Natural killer cell (primary cell): ENCODE measurements at regions not wholly inside any gene's neighbourhood (a gene's known extent, or its start where the extent isn't known, plus 50 kb on each side); places are given as distances from the start of the nearest gene placed in this dataset.

ENCODE experiments used
- ATAC-seq, 3 donors: fragments of 150-1000 bp in 2 of 3; fragments of 200-7000 bp in 1 of 3; cut with Tn5 transposase; 1 replicate in 1 of 3; 2 replicates in 2 of 3; pipeline ENCODE4 v1.10.0; 2021; ENCODE audit warnings: mild to moderate bottlenecking in 2 of 3, moderate library complexity in 2 of 3
- DNase-seq, 2 donors: peaks; one replicate each; pipeline versions ENCODE4 v3.0.0 to v3.0.0-alpha.2; 2013 to 2021; ENCODE audit warnings: mixed read lengths in 1 of 2
- H3K27ac ChIP-seq: one replicate; pipeline ENCODE4 v1.5.1; 2013; ENCODE audit warnings: mild to moderate bottlenecking, low read length
- H3K27me3 ChIP-seq: one replicate; pipeline ENCODE4 v1.6.1; 2013; ENCODE audit warnings: low read length; ENCODE audit not compliant: control insufficient read depth, insufficient read depth
- H3K36me3 ChIP-seq: one replicate; pipeline ENCODE4 v1.6.1; 2013; ENCODE audit warnings: low read length; ENCODE audit not compliant: control insufficient read depth, insufficient read depth
- H3K4me1 ChIP-seq: one replicate; pipeline ENCODE4 v1.6.1; 2013; ENCODE audit warnings: low read length; ENCODE audit not compliant: control insufficient read depth, insufficient read depth
- H3K4me3 ChIP-seq: one replicate; pipeline ENCODE4 v1.5.1; 2013; ENCODE audit warnings: low read length
- H3K9me3 ChIP-seq: one replicate; pipeline ENCODE4 v1.6.1; 2013; ENCODE audit warnings: low read length; ENCODE audit not compliant: control insufficient read depth, insufficient read depth
- H3K27ac Mint-ChIP-seq, 2 donors: one replicate each; pipeline ENCODE4 v1.8.0; 2022; ENCODE audit warnings: mild to moderate bottlenecking in 2 of 2, mixed read lengths in 2 of 2, moderate library complexity in 1 of 2
- H3K27me3 Mint-ChIP-seq, 2 donors: one replicate each; pipeline ENCODE4 v1.8.0; 2022; ENCODE audit warnings: low read depth in 2 of 2, mixed read lengths in 2 of 2
- H3K36me3 Mint-ChIP-seq: one replicate; pipeline ENCODE4 v1.8.0; 2022; ENCODE audit warnings: mixed read lengths
- H3K4me1 Mint-ChIP-seq, 2 donors: one replicate each; pipeline ENCODE4 v1.8.0; 2022; ENCODE audit warnings: mixed read lengths in 2 of 2
- H3K4me3 Mint-ChIP-seq: one replicate; pipeline ENCODE4 v1.8.0; 2022; ENCODE audit warnings: mild to moderate bottlenecking, moderate library complexity, mixed read lengths
- H3K9me3 Mint-ChIP-seq, 2 donors: one replicate each; pipeline ENCODE4 v1.8.0; 2022; ENCODE audit warnings: mixed read lengths in 2 of 2
- WGBS: methylation state at CpG from one replicate; pipeline ENCODE4 v1.1.7; 2013; ENCODE audit warnings: missing lambda C conversion rate; ENCODE audit not compliant: insufficient coverage; 5-methylcytosine and 5-hydroxymethylcytosine counted together
- intact Hi-C: fragments of 100-400 bp; cut with micrococcal nuclease; formaldehyde crosslinking; loops from one replicate; pipeline ENCODE4 v1.14.2; 2022
- TF ChIP-seq, protein P1 (sequence below): fragments of 200-600 bp; IDR thresholded peaks from one replicate; pipeline ENCODE4 v1.8.0; 2022; ENCODE audit warnings: antibody characterized with exemption

DNA sequence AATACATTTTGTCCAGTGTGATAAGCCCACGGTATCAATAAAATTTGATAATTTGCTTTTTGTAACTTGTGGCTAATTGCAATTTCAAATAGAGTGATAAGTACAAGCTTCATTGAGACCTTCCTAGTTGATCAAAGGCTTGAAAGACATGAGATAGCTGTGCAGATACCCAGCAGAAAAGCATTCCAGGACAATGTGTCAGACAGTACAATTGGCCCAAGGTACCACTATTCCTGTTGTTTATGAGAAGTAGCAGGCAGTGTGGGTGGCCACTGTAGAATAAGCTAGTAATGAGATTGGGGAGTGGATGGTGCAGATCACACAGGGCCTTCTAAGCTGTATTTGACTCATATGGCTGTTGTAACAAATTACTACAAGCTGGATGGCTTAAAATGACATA, 182.2 kb downstream of the AMY1C start:
- DNase-seq (no peak), ATAC-seq (no peak)
- Mint-ChIP-seq H3K9me3 (peaks cover 4 to 11% of the 10 kb centered on the region in 2 donors), H3K27ac (no peak overlapping the region), H3K36me3 (no peaks in the 10 kb centered on the region), H3K4me3 (no peak overlapping the region), H3K27me3 (no peaks in the 10 kb centered on the region), H3K4me1 (no peaks in the 10 kb centered on the region)
- WGBS, result 89% methylated on average over 1 of the region's 1 CpG
- H3K27ac ChIP-seq, result no peak overlapping the region
- intact Hi-C loops, result no loop called here
- no peaks in the 10 kb centered on the region for H3K36me3 ChIP-seq
- H3K9me3 ChIP-seq, result no peaks in the 10 kb centered on the region
- H3K4me3 ChIP-seq, result no peak overlapping the region
- H3K4me1 ChIP-seq, result no peaks in the 10 kb centered on the region
- no peaks in the 10 kb centered on the region for H3K27me3 ChIP-seq
- TF ChIP-seq, protein P1, sequence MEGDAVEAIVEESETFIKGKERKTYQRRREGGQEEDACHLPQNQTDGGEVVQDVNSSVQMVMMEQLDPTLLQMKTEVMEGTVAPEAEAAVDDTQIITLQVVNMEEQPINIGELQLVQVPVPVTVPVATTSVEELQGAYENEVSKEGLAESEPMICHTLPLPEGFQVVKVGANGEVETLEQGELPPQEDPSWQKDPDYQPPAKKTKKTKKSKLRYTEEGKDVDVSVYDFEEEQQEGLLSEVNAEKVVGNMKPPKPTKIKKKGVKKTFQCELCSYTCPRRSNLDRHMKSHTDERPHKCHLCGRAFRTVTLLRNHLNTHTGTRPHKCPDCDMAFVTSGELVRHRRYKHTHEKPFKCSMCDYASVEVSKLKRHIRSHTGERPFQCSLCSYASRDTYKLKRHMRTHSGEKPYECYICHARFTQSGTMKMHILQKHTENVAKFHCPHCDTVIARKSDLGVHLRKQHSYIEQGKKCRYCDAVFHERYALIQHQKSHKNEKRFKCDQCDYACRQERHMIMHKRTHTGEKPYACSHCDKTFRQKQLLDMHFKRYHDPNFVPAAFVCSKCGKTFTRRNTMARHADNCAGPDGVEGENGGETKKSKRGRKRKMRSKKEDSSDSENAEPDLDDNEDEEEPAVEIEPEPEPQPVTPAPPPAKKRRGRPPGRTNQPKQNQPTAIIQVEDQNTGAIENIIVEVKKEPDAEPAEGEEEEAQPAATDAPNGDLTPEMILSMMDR, result no peak

DNA sequence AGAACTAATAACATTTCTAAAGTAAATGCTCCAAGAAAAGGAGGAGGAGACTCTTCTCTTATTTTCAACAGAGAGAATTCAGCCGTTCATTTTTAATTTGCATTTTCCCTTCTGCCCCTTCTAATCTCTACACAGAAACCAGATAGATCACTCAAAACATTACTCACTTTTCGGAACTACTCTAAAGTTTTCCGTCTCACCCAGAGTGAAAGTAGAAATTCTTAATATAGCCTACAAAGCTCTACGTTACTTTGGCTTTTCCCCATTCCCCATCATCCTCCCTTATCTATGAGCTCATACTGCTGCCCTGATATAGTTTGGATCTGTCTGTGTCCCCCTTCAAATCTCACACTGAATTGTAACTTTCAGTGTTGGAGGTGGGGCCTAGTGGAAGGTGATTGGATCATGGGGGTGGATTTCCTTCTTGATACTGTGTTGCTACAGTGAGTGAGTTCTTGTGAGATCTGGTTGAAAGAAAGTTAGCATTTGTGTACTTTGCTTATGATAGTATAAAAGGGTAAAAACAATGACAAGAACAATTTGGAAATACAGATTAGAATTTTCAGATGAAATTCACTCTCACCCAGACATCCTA, 188.2 kb downstream of the AMY1C start:
- no peak for ATAC-seq
- H3K4me1 ChIP-seq, result no peaks in the 10 kb centered on the region
- H3K9me3 ChIP-seq, result no peaks in the 10 kb centered on the region
- no peaks in the 10 kb centered on the region for H3K27me3 ChIP-seq
- no peak overlapping the region for H3K4me3 ChIP-seq
- no peak for DNase-seq
- H3K9me3 Mint-ChIP-seq, result peaks cover 8 to 10% of the 10 kb centered on the region in 2 donors
- H3K4me1 Mint-ChIP-seq, result no peaks in the 10 kb centered on the region
- H3K27ac ChIP-seq, result no peak overlapping the region
- no peaks in the 10 kb centered on the region for H3K36me3 ChIP-seq
- 85% methylated on average over 4 of the region's 4 CpGs for WGBS
- H3K27me3 Mint-ChIP-seq, result no peaks in the 10 kb centered on the region
- H3K27ac Mint-ChIP-seq, result no peak overlapping the region
- TF ChIP-seq, protein P1, result no peak
- H3K4me3 Mint-ChIP-seq, result no peak overlapping the region
- intact Hi-C loops, result no loop called here
- no peaks in the 10 kb centered on the region for H3K36me3 Mint-ChIP-seq

DNA sequence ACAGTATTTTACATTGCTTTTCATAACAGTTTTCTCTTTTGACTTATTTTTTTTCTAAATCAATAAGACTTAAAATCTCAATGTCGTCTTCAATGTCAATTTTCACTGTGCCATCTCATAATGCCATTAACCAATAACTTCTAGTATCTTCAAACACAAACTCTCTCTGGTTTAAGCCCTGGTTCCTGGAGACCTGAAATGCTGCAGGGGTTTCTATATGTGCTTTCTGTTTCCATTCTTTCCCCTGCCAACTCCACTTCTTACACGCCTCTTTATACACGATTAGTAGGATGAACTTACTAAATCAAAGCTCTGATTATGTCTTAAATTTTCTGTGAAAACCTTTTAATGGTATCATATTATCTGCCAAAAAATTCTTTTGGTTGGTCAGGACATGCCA, 191.4 kb downstream of the AMY1C start:
- Mint-ChIP-seq H3K36me3 (no peaks in the 10 kb centered on the region), H3K27ac (no peak overlapping the region), H3K4me1 (no peaks in the 10 kb centered on the region), H3K4me3 (no peak overlapping the region), H3K27me3 (no peaks in the 10 kb centered on the region), H3K9me3 (peaks cover 4 to 6% of the 10 kb centered on the region in 2 donors)
- intact Hi-C loops, result no loop called here
- ATAC-seq, result no peak
- WGBS, result 12% methylated on average over 3 of the region's 3 CpGs
- TF ChIP-seq, protein P1, result no peak
- H3K27me3 ChIP-seq, result no peaks in the 10 kb centered on the region
- H3K27ac ChIP-seq, result no peak overlapping the region
- no peaks in the 10 kb centered on the region for H3K9me3 ChIP-seq
- no peaks in the 10 kb centered on the region for H3K4me1 ChIP-seq
- H3K4me3 ChIP-seq, result no peak overlapping the region
- no peak for DNase-seq
- H3K36me3 ChIP-seq, result no peaks in the 10 kb centered on the region

DNA sequence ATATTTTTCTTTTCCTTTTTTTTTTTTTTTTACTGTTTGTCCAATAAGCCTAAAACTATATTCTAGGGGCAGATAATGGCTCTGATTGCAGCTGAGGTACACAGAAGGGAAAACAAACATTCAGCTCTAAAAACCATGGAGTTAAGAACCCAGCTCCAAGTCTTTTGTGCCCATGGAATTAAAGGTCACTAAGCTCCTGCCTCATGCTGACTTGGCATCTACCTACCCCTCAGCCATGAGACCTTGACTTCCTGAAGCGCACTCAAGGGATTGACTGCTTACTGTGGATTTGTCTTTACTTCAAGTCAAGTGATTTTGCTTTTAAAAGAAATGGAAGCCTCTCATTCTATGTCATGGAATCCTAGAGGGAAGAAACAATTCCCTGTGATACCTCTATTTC, 192.3 kb downstream of the AMY1C start:
- Histone ChIP-seq H3K27ac (no peak overlapping the region), H3K36me3 (no peaks in the 10 kb centered on the region), H3K27me3 (no peaks in the 10 kb centered on the region), H3K4me3 (no peak overlapping the region), H3K4me1 (no peaks in the 10 kb centered on the region), H3K9me3 (no peaks in the 10 kb centered on the region)
- intact Hi-C loops, result no loop called here
- no peaks in the 10 kb centered on the region for H3K36me3 Mint-ChIP-seq
- H3K27ac Mint-ChIP-seq, result no peak overlapping the region
- TF ChIP-seq, protein P1, result no peak
- DNase-seq (no peak), ATAC-seq (no peak)
- peaks cover 4 to 6% of the 10 kb centered on the region in 2 donors for H3K9me3 Mint-ChIP-seq
- H3K27me3 Mint-ChIP-seq, result no peaks in the 10 kb centered on the region
- WGBS, result 88% methylated on average over 1 of the region's 1 CpG
- H3K4me3 Mint-ChIP-seq, result no peak overlapping the region
- H3K4me1 Mint-ChIP-seq, result no peaks in the 10 kb centered on the region
